K562 (cell line): ENCODE measurements at regions not wholly inside any gene's neighbourhood (a gene's known extent, or its start where the extent isn't known, plus 50 kb on each side); places are given as distances from the start of the nearest gene placed in this dataset.

Experiments used
- ATAC-seq: fragments of 200-7000 bp; cut with Tn5 transposase; 3 replicates; pipeline ENCODE4 v1.9.1; 2020; ENCODE audit warnings: moderate library complexity
- BruUV-seq: library from RNA; stranded (reverse); fragments of 400-500 nt; replicated peaks from 2 replicates; lab custom pipeline; 2021; lab: Mats Ljungman, UMichigan
- CTCF ChIA-PET: fragments of 300-600 bp; formaldehyde crosslinking; extraction: SDS; loops from one replicate; lab custom pipeline; 2021; ENCODE audit warnings: low intra/inter-chr PET ratio; lab: Yijun Ruan, JAX
- POLR2A ChIA-PET: fragments of 300-600, 350-650 bp; sonication (Branson Sonifier 250); formaldehyde crosslinking; extraction: SDS; loops from one replicate; lab custom pipeline; 2021; ENCODE audit warnings: antibody characterized with exemption, inconsistent platforms; lab: Yijun Ruan, JAX
- DNase-seq, 4 experiments: peaks; one replicate each; pipeline versions ENCODE4 v3.0.0 to v3.0.0-alpha.2; 2011 to 2018; ENCODE audit warnings: low spot score in 3 of 4, mixed read lengths in 3 of 4; ENCODE audit errors: extremely low read depth in 1 of 4
- FAIRE-seq: peaks from 2 replicates; lab custom pipeline; 2011; peaks lifted over from hg19 to GRCh38; lab: Jason Lieb, UNC
- H2AFZ ChIP-seq: 2 replicates; pipeline ENCODE4 v1.6.0; 2011; ENCODE audit warnings: low read depth, low read length, control low read depth, inconsistent platforms
- H3K27ac ChIP-seq: fragments of 200-600 bp; 3 replicates; pipeline ENCODE4 v1.8.0; 2011; ENCODE audit warnings: low read depth, mild to moderate bottlenecking, control low read depth, inconsistent platforms, low read length, moderate library complexity, mixed read lengths; ENCODE audit errors: extremely low read depth
- H3K27me3 ChIP-seq, 2 experiments: fragments of 300-600 bp in 1 of 2; 2 replicates in 1 of 2; 3 replicates in 1 of 2; pipeline versions ENCODE4 v1.6.0 to v1.8.0; 2011; ENCODE audit warnings: inconsistent platforms in 2 of 2, low read length in 2 of 2, mild to moderate bottlenecking in 1 of 2, mixed read lengths in 1 of 2, moderate library complexity in 1 of 2; ENCODE audit not compliant: control insufficient read depth in 2 of 2, insufficient read depth in 2 of 2
- H3K36me3 ChIP-seq: fragments of 300-600 bp; 3 replicates; pipeline ENCODE4 v1.8.0; 2011; ENCODE audit warnings: mild to moderate bottlenecking, low read length, inconsistent platforms; ENCODE audit not compliant: control insufficient read depth, insufficient read depth
- H3K4me1 ChIP-seq, 2 experiments: fragments of 200-600 bp in 1 of 2; replicated peaks in 1 of 2; 2 replicates in 1 of 2; 3 replicates in 1 of 2; pipeline versions ENCODE4 v1.5.1 to v1.8.0; 2011; ENCODE audit warnings: inconsistent platforms in 2 of 2, low read length in 2 of 2, mild to moderate bottlenecking in 1 of 2, mixed read lengths in 1 of 2, moderate library complexity in 1 of 2; ENCODE audit not compliant: control insufficient read depth in 2 of 2, insufficient read depth in 2 of 2
- H3K4me2 ChIP-seq: 2 replicates; pipeline ENCODE4 v1.6.1; 2011; ENCODE audit warnings: low read length, control low read depth, inconsistent platforms, mixed read lengths; ENCODE audit not compliant: insufficient read depth
- H3K4me3 ChIP-seq: fragments of 200-600 bp; sonication (generic), shearing (Covaris generic); 2 replicates; pipeline ENCODE4 v1.5.1; 2016; ENCODE audit warnings: control low read depth, inconsistent platforms
- H3K79me2 ChIP-seq: fragments of 200-600 bp; 3 replicates; pipeline ENCODE4 v1.8.0; 2011; ENCODE audit warnings: low read length, inconsistent platforms; ENCODE audit not compliant: control insufficient read depth, insufficient read depth
- H3K9ac ChIP-seq, 2 experiments: 2 replicates each; pipeline versions ENCODE4 v1.6.0 to v1.6.1; 2011; ENCODE audit warnings: low read depth in 2 of 2, low read length in 2 of 2, control low read depth in 1 of 2, inconsistent platforms in 1 of 2, mild to moderate bottlenecking in 1 of 2, mixed read lengths in 1 of 2; ENCODE audit not compliant: insufficient read depth in 1 of 2
- H3K9me1 ChIP-seq: one replicate; pipeline ENCODE4 v1.6.0; 2011; ENCODE audit warnings: inconsistent platforms, mild to moderate bottlenecking, low read length, moderate library complexity; ENCODE audit not compliant: control insufficient read depth, insufficient read depth
- H3K9me3 ChIP-seq: replicated peaks from 2 replicates; pipeline ENCODE4 v1.5.1; 2011; ENCODE audit warnings: low read depth, low read length, inconsistent platforms; ENCODE audit not compliant: control insufficient read depth, insufficient read depth
- H4K20me1 ChIP-seq: replicated peaks from 2 replicates; pipeline ENCODE4 v1.6.1; 2011; ENCODE audit warnings: low read length, inconsistent platforms, mixed read lengths; ENCODE audit not compliant: control insufficient read depth, insufficient read depth
- ADNP ChIP-seq: fragments of 200-800 bp; sonication (Bioruptor generic); IDR thresholded peaks from 2 replicates; pipeline ENCODE4 v1.6.1; 2016; ENCODE audit warnings: missing genetic modification characterization, missing compliant biosample characterization
- C11orf30 ChIP-seq: fragments of 450-650 bp; IDR thresholded peaks from 2 replicates; pipeline ENCODE4 v1.6.1; 2016; ENCODE audit warnings: low read depth, mild to moderate bottlenecking
- CBX1 ChIP-seq: sonication (generic); IDR thresholded peaks from 2 replicates; pipeline ENCODE4 v1.6.1; 2016; ENCODE audit warnings: antibody characterized with exemption, low read depth, mild to moderate bottlenecking
- CBX3 ChIP-seq, 2 experiments: IDR thresholded peaks; 1 replicate in 1 of 2; 2 replicates in 1 of 2; pipeline ENCODE4 v1.6.1; 2012; ENCODE audit warnings: inconsistent platforms in 2 of 2, low read length in 2 of 2, borderline replicate concordance in 1 of 2, control low read depth in 1 of 2
- CEBPG ChIP-seq, 3 experiments: fragments of 200-800 bp in 1 of 3; sonication (Bioruptor generic) in 1 of 3; sonication (generic) in 1 of 3; formaldehyde crosslinking in 1 of 3; IDR thresholded peaks in 2 of 3; conservative IDR thresholded peaks in 1 of 3; 2 replicates each; pipeline versions ENCODE4 v1.6.1 to v1.8.0; 2016 to 2022; ENCODE audit warnings: missing compliant biosample characterization in 2 of 3, missing genetic modification characterization in 2 of 3, mild to moderate bottlenecking in 1 of 3, missing genetic modification reagents in 1 of 3
- HDAC2 ChIP-seq: fragments of 450-650 bp; IDR thresholded peaks from 2 replicates; pipeline ENCODE4 v1.6.1; 2016; ENCODE audit warnings: mild to moderate bottlenecking
- PPARD ChIP-seq: fragments of 250-450 bp; sonication (Bioruptor Pico); IDR thresholded peaks from 2 replicates; pipeline ENCODE4 v1.8.0; 2022; ENCODE audit warnings: inconsistent platforms, mild to moderate bottlenecking, moderate library complexity
- TAF15 ChIP-seq: fragments of 200-400 bp; formaldehyde crosslinking; IDR thresholded peaks from 2 replicates; pipeline ENCODE4 v1.6.1; 2017; ENCODE audit warnings: mild to moderate bottlenecking, low read depth, low read length, moderate library complexity
- THRAP3 ChIP-seq: fragments of 450-650 bp; IDR thresholded peaks from 2 replicates; pipeline ENCODE4 v1.6.1; 2016; ENCODE audit warnings: mild to moderate bottlenecking, inconsistent platforms, borderline replicate concordance
- ZNF224 ChIP-seq: sonication (generic); formaldehyde crosslinking; IDR thresholded peaks from 2 replicates; pipeline ENCODE4 v1.8.0; 2022; ENCODE audit warnings: mild to moderate bottlenecking, missing genetic modification reagents
- WGBS: fragments of 100-300 bp; shearing (Covaris generic); methylation state at CpG from one replicate; pipeline ENCODE4 v1.1.6; 2016; ENCODE audit warnings: low coverage, mixed read lengths; ENCODE audit not compliant: insufficient coverage; ENCODE audit errors: missing lambda C conversion rate; 5-methylcytosine and 5-hydroxymethylcytosine counted together
- in situ Hi-C: fragments of 300-500 bp; cut with MboI; formaldehyde crosslinking; loops from 4 replicates; pipeline ENCODE4 v1.15.0; 2018; ENCODE audit warnings: inconsistent platforms, mixed read lengths
- intact Hi-C: fragments of 100-400 bp; cut with micrococcal nuclease; formaldehyde crosslinking; loops from 2 replicates; pipeline ENCODE4 v1.14.2; 2022
- TF ChIP-seq, protein P1 (sequence below): sonication (generic); formaldehyde crosslinking; IDR thresholded peaks from 2 replicates; pipeline ENCODE4 v1.8.1; 2022; ENCODE audit warnings: missing genetic modification reagents
- TF ChIP-seq, protein P2 (sequence below): fragments of 250-450 bp; sonication (Bioruptor Pico); IDR thresholded peaks from 2 replicates; pipeline ENCODE4 v1.8.0; 2021; ENCODE audit warnings: borderline replicate concordance, mild to moderate bottlenecking, moderate library complexity; ENCODE audit not compliant: poor library complexity, severe bottlenecking

DNA sequence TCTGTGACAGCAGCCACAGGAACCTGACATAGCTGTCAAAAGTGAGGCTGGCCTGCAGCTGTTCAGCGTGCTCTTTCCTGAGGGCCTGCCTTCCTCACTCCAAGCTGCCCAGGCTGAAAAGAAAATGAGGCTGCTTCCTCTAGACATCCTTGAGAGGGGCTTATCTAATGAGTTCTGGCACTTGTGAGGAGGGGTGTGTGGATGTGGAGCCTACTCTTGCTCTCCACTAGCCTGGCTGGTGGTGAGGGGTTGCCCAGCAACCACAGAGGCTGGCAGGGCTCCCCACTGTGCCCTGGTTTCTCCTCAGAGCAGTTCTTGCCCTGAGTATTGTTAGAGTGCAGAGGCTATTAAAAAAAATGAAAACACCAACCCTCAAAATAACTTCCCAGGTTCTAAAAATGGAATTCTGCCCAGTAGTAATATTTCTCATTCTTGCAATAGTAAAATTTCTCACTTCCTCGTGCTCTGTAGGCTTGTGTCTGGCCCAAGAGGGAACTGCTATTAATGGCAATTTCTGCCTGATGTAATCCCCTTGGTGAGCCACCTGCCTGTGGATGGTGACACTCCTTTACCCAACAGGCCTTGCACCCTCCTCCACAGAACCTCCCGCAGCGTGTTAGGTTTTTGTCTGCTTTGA is 52.6 kb upstream of the EPS8L3 start:
- no TSS peak for BruUV-seq
- Histone ChIP-seq H3K4me1 (peaks cover 25 to 35% of the 10 kb centered on the region in 2 experiments), H3K4me3 (no peak overlapping the region), H3K4me2 (no peak overlapping the region), H3K79me2 (no peaks in the 10 kb centered on the region), H3K9ac (no peak overlapping the region), H3K27ac (no peak overlapping the region), H4K20me1 (no peaks in the 10 kb centered on the region), H3K36me3 (no peaks in the 10 kb centered on the region), H2AFZ (no peak overlapping the region), H3K27me3 (no peaks in the 10 kb centered on the region), H3K9me3 (peaks cover 5% of the 10 kb centered on the region; the same call in 1 of the 2 replicates), H3K9me1 (no peaks in the 10 kb centered on the region)
- FAIRE-seq (no peak), ATAC-seq (no peak), DNase-seq (peak in 1 of 4 experiments; percentile 3)
- TF ChIP-seq PPARD (no peak), TAF15 (no peak), CEBPG (CRISPR knock-in tag; IDR thresholded peaks at IDR 0.05) (peak; percentile 18; the same call in 1 of the 2 replicates), CEBPG (tag; conservative IDR thresholded peaks at IDR 0.05 in 1 of 2, IDR thresholded peaks at IDR 0.05 in 1 of 2) (no peak)
- POLR2A ChIA-PET: interaction anchor here (0.7 to 0.8 kb wide), 2 partner anchors 150 to 169 kb away, joined by 3 read pairs; partner anchors contain the start of gene AHCYL1
- in situ Hi-C loops (no loop called here), intact Hi-C loops (no loop called here)
- WGBS: 63% methylated on average over 4 of the region's 4 CpGs
- CTCF ChIA-PET: no interaction called here

DNA sequence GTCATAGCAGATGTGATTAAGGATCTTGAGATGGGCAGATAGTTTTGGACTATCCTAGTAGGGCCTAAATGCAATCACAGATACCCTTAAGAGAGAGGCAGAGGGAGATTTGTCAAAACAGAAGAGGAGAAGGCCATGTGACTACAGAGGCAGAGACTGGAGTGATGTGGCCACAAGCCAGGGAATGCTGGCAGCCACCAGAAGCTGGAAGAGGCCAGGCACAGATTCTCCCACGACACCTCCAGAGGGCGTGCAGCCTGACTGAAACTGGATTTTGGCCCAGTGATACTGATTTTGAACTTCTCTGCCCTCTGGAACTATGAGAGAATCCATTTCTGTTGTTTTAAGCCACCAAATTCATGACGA is 52.1 kb upstream of the EPS8L3 start:
- H3K4me3 ChIP-seq: no peak overlapping the region
- H3K9me3 ChIP-seq: peaks cover 5% of the 10 kb centered on the region; the same call in 1 of the 2 replicates
- H3K27me3 ChIP-seq: no peaks in the 10 kb centered on the region
- peaks cover 20 to 30% of the 10 kb centered on the region in 2 experiments for H3K4me1 ChIP-seq
- H3K9me1 ChIP-seq: no peaks in the 10 kb centered on the region
- no peaks in the 10 kb centered on the region for H3K36me3 ChIP-seq
- CTCF ChIA-PET: no interaction called here
- no peak overlapping the region for H3K4me2 ChIP-seq
- ATAC-seq (no peak), DNase-seq (peak in 1 of 4 experiments; percentile 5), FAIRE-seq (no peak)
- POLR2A ChIA-PET: interaction anchor here (0.7 kb wide), 2 partner anchors 57 to 150 kb away, joined by 3 read pairs; no protein-coding TSS in a partner anchor
- no peak overlapping the region for H3K9ac ChIP-seq
- in situ Hi-C loops (no loop called here), intact Hi-C loops (no loop called here)
- H2AFZ ChIP-seq: no peak overlapping the region
- BruUV-seq: no TSS peak
- H3K79me2 ChIP-seq: no peaks in the 10 kb centered on the region
- WGBS: 57% methylated on average over 3 of the region's 3 CpGs
- no peaks in the 10 kb centered on the region for H4K20me1 ChIP-seq
- H3K27ac ChIP-seq: no peak overlapping the region
- no peak for TF ChIP-seq C11orf30
- TF ChIP-seq ZNF224 (CRISPR knock-in tag): no peak
- no peak for TF ChIP-seq THRAP3
- peak; percentile 42; the same call in 1 of the 2 replicates for TF ChIP-seq HDAC2
- TF ChIP-seq CBX3 (IDR thresholded peaks at IDR 0.05; ENCODE audit: borderline replicate concordance in 1 of 2, low read length in 2 of 2): peak in 1 of 2 experiments; percentile 83; a peak in 2 of 3 replicates
- peak; percentile 73; the same call in 1 of the 2 replicates for TF ChIP-seq CBX1
- TF ChIP-seq, protein P1, sequence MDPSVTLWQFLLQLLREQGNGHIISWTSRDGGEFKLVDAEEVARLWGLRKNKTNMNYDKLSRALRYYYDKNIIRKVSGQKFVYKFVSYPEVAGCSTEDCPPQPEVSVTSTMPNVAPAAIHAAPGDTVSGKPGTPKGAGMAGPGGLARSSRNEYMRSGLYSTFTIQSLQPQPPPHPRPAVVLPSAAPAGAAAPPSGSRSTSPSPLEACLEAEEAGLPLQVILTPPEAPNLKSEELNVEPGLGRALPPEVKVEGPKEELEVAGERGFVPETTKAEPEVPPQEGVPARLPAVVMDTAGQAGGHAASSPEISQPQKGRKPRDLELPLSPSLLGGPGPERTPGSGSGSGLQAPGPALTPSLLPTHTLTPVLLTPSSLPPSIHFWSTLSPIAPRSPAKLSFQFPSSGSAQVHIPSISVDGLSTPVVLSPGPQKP (CRISPR knock-in tag): no peak
- TF ChIP-seq, protein P2, sequence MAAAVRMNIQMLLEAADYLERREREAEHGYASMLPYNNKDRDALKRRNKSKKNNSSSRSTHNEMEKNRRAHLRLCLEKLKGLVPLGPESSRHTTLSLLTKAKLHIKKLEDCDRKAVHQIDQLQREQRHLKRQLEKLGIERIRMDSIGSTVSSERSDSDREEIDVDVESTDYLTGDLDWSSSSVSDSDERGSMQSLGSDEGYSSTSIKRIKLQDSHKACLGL: no peak
- TF ChIP-seq ADNP (tag): peak; percentile 52; the same call in 1 of the 2 replicates
